GM23338 (cell line): ENCODE measurements at regions not wholly inside any gene's neighbourhood (a gene's known extent, or its start where the extent isn't known, plus 50 kb on each side); places are given as distances from the start of the nearest gene placed in this dataset.

Experiments
- CREB1 ChIP-seq: fragments of 250-450 bp; sonication (Bioruptor Pico); IDR thresholded peaks from 2 replicates; pipeline ENCODE4 v1.5.0; 2020; ENCODE audit warnings: low read depth, mild to moderate bottlenecking, moderate library complexity
- CTCF ChIP-seq, 2 experiments: fragments of 200-600 bp in 1 of 2; sonication (generic) in 1 of 2; conservative IDR thresholded peaks; 2 replicates each; pipeline versions ENCODE4 v1.5.1 to v1.6.1; 2016 to 2017; ENCODE audit warnings: antibody characterized with exemption in 2 of 2, low read depth in 2 of 2, mild to moderate bottlenecking in 2 of 2, moderate library complexity in 1 of 2
- ETS1 ChIP-seq: IDR thresholded peaks from 2 replicates; pipeline ENCODE4 v1.6.1; 2016; ENCODE audit warnings: antibody characterized with exemption
- EZH2 ChIP-seq: fragments of 200-600 bp; sonication (generic); IDR thresholded peaks from one replicate; pipeline ENCODE4 v1.8.0; 2017; ENCODE audit warnings: antibody characterized with exemption, mild to moderate bottlenecking, low read depth; ENCODE audit not compliant: unreplicated experiment
- EZH2phosphoT487 ChIP-seq: fragments of 200-600 bp; sonication (generic); IDR thresholded peaks from one replicate; pipeline ENCODE4 v1.8.1; 2018; ENCODE audit warnings: antibody characterized with exemption; ENCODE audit not compliant: unreplicated experiment
- NANOG ChIP-seq: IDR thresholded peaks from 2 replicates; pipeline ENCODE4 v1.6.1; 2016; ENCODE audit warnings: antibody characterized with exemption, borderline replicate concordance
- POLR2AphosphoS5 ChIP-seq: IDR thresholded peaks from 2 replicates; pipeline ENCODE4 v1.6.1; 2016; ENCODE audit warnings: antibody characterized with exemption, low read depth
- REST ChIP-seq: IDR thresholded peaks from one replicate; pipeline ENCODE4 v1.6.1; 2018; ENCODE audit warnings: antibody characterized with exemption; ENCODE audit not compliant: unreplicated experiment
- STAT1 ChIP-seq: IDR thresholded peaks from one replicate; pipeline ENCODE4 v1.6.1; 2016; ENCODE audit warnings: antibody characterized with exemption; ENCODE audit not compliant: unreplicated experiment
- ZNF114 ChIP-seq: fragments of 250-450 bp; sonication (Bioruptor Pico); IDR thresholded peaks from 2 replicates; pipeline ENCODE4 v1.5.0; 2020; ENCODE audit warnings: mild to moderate bottlenecking, moderate library complexity

GRCh38 chr2:5539282-5540165 lies 152.7 kb upstream of the SOX11 start:
- TF ChIP-seq CTCF (conservative IDR thresholded peaks at IDR 0.05; ENCODE audit: low read depth in 2 of 2), result no peak
- no peak for TF ChIP-seq REST
- TF ChIP-seq NANOG, result no peak
- no peak for TF ChIP-seq EZH2
- no peak for TF ChIP-seq EZH2phosphoT487
- no peak for TF ChIP-seq STAT1
- TF ChIP-seq POLR2AphosphoS5, result no peak
- TF ChIP-seq CREB1, result no peak
- no peak for TF ChIP-seq ETS1
- no peak for TF ChIP-seq ZNF114 (CRISPR knock-in tag)
